ENCODE measurements at regions not wholly inside any gene's neighbourhood (a gene's known extent, or its start where the extent isn't known, plus 50 kb on each side); places are given as distances from the start of the nearest gene placed in this dataset.

DNA sequence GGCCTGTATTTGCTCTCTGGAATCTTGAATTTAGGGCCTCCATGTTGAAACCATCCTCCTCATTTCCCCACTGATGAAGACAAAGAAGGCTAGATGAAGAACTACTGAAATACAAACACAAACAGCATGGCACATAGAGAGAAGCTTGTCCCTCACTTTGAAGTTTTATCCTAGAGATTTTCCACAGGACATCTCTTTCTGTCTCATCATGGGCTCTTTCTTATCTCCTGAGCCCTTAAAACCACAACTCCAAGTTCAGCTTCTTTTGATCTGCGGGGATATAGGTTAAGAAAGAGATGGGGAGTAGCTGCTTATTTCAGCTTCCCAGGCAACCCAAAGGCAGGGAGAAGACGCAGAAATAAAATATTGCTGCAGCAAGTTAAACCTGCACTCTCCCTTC, 213.1 kb upstream of the LRIG1 start (continued):
- TF ChIP-seq, protein P1, sequence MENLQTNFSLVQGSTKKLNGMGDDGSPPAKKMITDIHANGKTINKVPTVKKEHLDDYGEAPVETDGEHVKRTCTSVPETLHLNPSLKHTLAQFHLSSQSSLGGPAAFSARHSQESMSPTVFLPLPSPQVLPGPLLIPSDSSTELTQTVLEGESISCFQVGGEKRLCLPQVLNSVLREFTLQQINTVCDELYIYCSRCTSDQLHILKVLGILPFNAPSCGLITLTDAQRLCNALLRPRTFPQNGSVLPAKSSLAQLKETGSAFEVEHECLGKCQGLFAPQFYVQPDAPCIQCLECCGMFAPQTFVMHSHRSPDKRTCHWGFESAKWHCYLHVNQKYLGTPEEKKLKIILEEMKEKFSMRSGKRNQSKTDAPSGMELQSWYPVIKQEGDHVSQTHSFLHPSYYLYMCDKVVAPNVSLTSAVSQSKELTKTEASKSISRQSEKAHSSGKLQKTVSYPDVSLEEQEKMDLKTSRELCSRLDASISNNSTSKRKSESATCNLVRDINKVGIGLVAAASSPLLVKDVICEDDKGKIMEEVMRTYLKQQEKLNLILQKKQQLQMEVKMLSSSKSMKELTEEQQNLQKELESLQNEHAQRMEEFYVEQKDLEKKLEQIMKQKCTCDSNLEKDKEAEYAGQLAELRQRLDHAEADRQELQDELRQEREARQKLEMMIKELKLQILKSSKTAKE (IDR thresholded peaks at IDR 0.05; ENCODE audit: low read depth, poor library complexity, severe bottlenecking): no peak
- no peak for TF ChIP-seq ZSCAN29 (IDR thresholded peaks at IDR 0.05)
- no peak for TF ChIP-seq TAF1 (IDR thresholded peaks at IDR 0.05; ENCODE audit: borderline replicate concordance, low read depth, low read length)
- no peak for TF ChIP-seq TCF3 (IDR thresholded peaks at IDR 0.05; ENCODE audit: borderline replicate concordance, insufficient read depth, low read depth, low read length)

DNA sequence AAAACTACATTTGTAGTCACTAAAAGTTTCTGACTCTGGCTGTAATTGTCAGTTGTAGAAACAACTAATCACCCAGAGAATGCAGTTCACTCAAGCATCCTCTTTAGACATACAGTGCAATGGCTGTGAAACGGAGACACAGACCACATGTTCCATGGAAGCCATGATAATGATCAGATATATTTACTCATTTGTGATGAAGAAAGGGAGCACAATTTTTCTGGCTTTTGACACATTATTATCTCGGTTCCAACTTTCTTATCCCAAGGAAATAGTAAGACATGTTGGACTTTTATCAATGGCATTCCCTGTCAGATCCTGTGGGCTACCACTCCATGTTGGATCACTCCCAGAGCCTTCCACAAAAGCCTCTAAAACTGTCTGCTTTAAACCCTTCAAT, 215.0 kb upstream of the LRIG1 start:
- ChIA-PET POLR2A (no interaction called here), SMC1A (ENCODE audit: uncharacterized antibody, unreplicated experiment) (no interaction called here), RAD21 (ENCODE audit: unreplicated experiment) (no interaction called here), CTCF (no interaction called here)
- DNase-seq (ENCODE audit: low read depth, low spot score) (no peak), FAIRE-seq (no peak), ATAC-seq (no peak)
- no TSS peak for BruUV-seq (replicated peaks)
- Histone ChIP-seq H3K36me3 (ENCODE audit: control insufficient read depth in 2 of 2, insufficient read depth in 2 of 2, low read length in 1 of 2) (no peaks in the 10 kb centered on the region), H2AFZ (ENCODE audit: control insufficient read depth, low read depth, low read length) (no peak overlapping the region), H3K4me2 (ENCODE audit: control insufficient read depth, insufficient read depth) (no peak overlapping the region), H3K9ac (ENCODE audit: control insufficient read depth, insufficient read depth, low read length) (no peak overlapping the region), H3K4me1 (ENCODE audit: control insufficient read depth, insufficient read depth, low read length) (no peaks in the 10 kb centered on the region), H3K9me3 (replicated peaks; ENCODE audit: control insufficient read depth, insufficient read depth, low read length) (no peaks in the 10 kb centered on the region), H3K4me3 (no peak overlapping the region), H3K27ac (ENCODE audit: control insufficient read depth, insufficient read depth) (no peak overlapping the region), H4K20me1 (ENCODE audit: control insufficient read depth, insufficient read depth) (no peaks in the 10 kb centered on the region), H3K27me3 (replicated peaks in 1 of 2; ENCODE audit: control insufficient read depth in 2 of 2, insufficient read depth in 2 of 2, low read length in 1 of 2) (no peaks in the 10 kb centered on the region; a peak in 1 of 4 replicates), H3K79me2 (ENCODE audit: control insufficient read depth, insufficient read depth, low read length) (no peaks in the 10 kb centered on the region)
- WGBS (ENCODE audit: insufficient coverage, insufficient replicate concordance, low lambda C conversion rate, missing lambda C conversion rate): 3% methylated on average over 2 of the region's 2 CpGs
- intact Hi-C loops (cut with micrococcal nuclease; ENCODE audit: unreplicated experiment): no loop called here
- in situ Hi-C loops (cut with MboI): no loop called here
- TF ChIP-seq TARDBP (IDR thresholded peaks at IDR 0.05; ENCODE audit: borderline replicate concordance): no peak
- TF ChIP-seq, protein P2, sequence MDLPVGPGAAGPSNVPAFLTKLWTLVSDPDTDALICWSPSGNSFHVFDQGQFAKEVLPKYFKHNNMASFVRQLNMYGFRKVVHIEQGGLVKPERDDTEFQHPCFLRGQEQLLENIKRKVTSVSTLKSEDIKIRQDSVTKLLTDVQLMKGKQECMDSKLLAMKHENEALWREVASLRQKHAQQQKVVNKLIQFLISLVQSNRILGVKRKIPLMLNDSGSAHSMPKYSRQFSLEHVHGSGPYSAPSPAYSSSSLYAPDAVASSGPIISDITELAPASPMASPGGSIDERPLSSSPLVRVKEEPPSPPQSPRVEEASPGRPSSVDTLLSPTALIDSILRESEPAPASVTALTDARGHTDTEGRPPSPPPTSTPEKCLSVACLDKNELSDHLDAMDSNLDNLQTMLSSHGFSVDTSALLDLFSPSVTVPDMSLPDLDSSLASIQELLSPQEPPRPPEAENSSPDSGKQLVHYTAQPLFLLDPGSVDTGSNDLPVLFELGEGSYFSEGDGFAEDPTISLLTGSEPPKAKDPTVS (IDR thresholded peaks at IDR 0.05; ENCODE audit: low read depth, low read length): no peak
- no peak for TF ChIP-seq ZZZ3 (IDR thresholded peaks at IDR 0.05; ENCODE audit: control insufficient read depth, insufficient read length, low read depth)
- TF ChIP-seq, protein P3, sequence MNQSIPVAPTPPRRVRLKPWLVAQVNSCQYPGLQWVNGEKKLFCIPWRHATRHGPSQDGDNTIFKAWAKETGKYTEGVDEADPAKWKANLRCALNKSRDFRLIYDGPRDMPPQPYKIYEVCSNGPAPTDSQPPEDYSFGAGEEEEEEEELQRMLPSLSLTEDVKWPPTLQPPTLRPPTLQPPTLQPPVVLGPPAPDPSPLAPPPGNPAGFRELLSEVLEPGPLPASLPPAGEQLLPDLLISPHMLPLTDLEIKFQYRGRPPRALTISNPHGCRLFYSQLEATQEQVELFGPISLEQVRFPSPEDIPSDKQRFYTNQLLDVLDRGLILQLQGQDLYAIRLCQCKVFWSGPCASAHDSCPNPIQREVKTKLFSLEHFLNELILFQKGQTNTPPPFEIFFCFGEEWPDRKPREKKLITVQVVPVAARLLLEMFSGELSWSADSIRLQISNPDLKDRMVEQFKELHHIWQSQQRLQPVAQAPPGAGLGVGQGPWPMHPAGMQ (IDR thresholded peaks at IDR 0.05; ENCODE audit: borderline replicate concordance): no peak
- no peak for TF ChIP-seq NFIC (IDR thresholded peaks at IDR 0.05; ENCODE audit: low read depth, low read length)
- TF ChIP-seq, protein P4, sequence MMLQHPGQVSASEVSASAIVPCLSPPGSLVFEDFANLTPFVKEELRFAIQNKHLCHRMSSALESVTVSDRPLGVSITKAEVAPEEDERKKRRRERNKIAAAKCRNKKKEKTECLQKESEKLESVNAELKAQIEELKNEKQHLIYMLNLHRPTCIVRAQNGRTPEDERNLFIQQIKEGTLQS (IDR thresholded peaks at IDR 0.05; ENCODE audit: borderline replicate concordance, extremely low read depth, low read depth, low read length): no peak
- no peak for TF ChIP-seq MXI1 (IDR thresholded peaks at IDR 0.05; ENCODE audit: low read depth, low read length)
- TF ChIP-seq CEBPB (IDR thresholded peaks at IDR 0.05; ENCODE audit: borderline replicate concordance in 1 of 2, low read depth in 2 of 2, low read length in 2 of 2): no peak

All from GM12878 (cell line).